SH-SY5Y (cell line): ENCODE measurements at regions not wholly inside any gene's neighbourhood (a gene's known extent, or its start where the extent isn't known, plus 50 kb on each side); places are given as distances from the start of the nearest gene placed in this dataset.
A peak's percentile ranks its signal among the peaks of the same experiment; 100 is the strongest.

Experiments used
- GATA2 ChIP-seq: IDR thresholded peaks from 2 replicates; pipeline ENCODE4 v1.6.1; 2011; ENCODE audit warnings: mild to moderate bottlenecking, low read depth, low read length
- GATA3 ChIP-seq: IDR thresholded peaks from 2 replicates; pipeline ENCODE4 v1.6.1; 2011; ENCODE audit warnings: low read depth, mild to moderate bottlenecking, low read length, moderate library complexity

DNA sequence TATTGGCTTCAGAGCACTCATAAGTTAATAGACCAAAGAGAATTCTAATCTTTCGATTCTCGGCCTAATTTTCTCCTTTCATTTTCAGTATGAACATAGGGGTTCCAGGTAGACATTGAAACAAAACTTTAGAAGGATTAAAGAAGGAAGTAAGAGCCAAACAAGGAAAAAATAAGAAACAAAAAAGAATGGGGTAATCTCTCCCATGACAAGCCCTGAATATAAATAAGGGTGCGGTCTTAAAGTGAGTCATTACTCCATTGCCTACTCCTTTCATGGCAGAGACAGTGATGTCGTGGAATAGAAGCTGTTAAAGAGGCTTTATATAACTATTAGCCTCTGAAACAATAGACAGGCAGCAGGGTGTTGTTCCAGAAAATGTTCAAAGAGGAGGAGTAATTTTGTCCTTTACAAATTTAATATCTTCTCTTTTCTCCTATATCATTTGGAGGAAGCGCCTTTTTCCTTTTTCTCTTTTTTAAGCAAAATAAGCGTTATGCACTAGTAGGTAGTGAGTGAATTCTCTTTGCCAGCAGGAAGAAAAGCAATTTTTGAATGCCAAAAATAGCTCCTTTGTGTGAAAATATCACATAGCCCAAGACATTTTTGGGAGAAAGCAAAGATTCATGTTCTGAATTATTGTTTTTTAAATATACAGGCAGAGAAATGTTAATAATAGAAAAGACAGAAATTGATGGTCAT, 607.9 kb upstream of the KCNMB2 start:
- TF ChIP-seq GATA2 (no peak), GATA3 (no peak)

GRCh38 chr3:177929310-177929709, 606.9 kb upstream of the KCNMB2 start:
- TF ChIP-seq GATA2, result no peak
- TF ChIP-seq GATA3, result no peak

DNA sequence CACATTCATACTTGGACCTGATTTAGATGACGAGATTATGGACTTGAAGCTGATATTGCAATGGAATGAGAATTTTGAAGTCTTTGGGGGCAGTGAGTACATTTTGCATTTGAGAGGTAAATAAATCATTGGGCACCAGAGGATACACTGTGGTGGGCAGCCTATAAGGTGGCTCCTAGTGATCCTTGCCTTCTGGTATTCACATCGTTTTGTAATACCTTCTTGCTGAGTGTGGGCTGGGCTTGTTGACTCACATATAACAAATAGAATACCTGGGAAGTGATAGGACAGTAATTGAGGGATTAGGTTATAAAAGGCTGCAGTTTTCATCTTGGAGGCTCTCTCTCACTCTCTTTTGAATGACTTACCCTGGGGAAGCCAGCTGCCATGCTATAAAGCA, 605.5 kb upstream of the KCNMB2 start:
- TF ChIP-seq GATA3 (no peak), GATA2 (no peak)

DNA sequence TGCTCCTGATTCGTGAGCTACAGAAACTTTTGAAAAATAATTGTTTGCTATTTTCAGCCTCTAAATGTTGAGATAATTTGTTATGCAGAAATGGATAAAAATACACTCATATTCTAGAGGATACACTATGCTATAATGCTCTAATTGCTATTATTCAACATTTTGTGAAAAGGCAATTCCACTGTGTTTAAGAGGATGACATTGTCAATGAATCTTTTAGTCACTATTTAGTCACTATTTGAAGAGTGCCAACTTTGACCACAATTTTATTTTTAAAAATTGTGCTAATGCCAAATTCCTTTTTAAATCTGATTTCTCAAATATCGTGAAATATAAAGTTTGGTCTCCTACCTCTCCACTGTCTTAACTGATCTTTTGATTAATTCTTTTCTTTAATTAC, 604.9 kb upstream of the KCNMB2 start:
- no peak for TF ChIP-seq GATA2
- TF ChIP-seq GATA3, result no peak

DNA sequence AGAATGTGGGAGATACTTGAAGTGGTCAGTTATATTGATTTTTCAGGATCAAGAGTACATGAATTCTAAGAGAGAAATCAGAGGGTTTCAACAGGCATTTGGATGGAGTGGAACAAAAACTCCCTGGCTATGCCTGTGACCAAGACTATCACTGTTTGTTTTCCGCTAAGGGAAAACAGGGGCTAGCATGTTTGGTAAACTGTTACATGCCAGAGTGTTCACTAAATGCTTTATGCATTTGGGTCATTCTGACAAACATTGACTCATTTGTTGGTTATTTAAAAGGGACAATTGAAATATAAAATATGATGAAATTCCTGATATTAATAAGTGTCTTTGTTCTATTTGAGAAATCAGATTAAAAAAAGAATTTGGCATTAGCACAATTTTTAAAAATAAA, 603.9 kb upstream of the KCNMB2 start:
- no peak for TF ChIP-seq GATA3
- no peak for TF ChIP-seq GATA2

- TF ChIP-seq GATA3 (peak; percentile 55; the same call in 1 of the 2 replicates), GATA2 (no peak)
These were observed 603.2 kb upstream of the KCNMB2 start for GRCh38 chr3:177932750-177933660.

DNA sequence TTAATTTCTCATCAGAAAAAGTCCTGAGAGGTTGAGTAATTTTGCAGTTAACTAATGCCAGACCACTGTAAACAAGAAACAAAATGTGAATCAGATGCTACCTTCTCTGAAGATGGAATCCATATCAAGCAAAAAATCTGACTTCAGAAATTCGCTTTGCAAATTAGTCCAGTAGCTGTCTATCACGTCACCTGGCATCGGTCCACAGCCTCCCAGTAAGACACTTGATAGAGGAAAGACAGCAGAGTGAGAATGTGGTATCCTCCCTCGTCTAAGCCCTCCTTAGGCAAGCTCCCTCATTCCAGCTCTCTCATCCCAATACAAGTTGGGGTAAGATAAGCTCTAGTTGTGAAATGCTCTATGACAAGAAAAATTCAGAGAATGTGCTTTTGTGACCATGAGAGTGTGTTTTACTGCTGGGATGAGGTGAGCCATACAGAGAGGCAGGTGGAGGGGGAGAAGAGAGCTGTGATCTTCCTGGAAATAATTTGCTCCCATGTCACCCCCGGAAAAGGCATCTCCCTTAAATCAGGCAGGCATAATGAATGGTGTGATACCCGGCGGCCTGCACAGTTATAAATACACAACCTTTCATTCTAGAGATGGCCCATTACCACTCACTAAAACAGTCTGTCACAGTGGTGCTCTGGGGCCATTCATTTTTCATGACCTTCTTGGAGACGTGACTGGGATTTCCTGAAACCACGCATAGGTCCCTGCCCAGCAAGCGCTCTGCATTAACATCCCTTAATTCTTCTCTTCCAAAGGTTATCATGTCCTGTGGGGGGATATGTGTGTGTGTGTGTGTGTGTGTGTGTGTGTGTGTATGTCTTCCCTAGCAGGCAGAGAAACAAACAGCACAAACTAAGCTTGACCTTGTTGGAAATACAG, 602.0 kb upstream of the KCNMB2 start:
- no peak for TF ChIP-seq GATA2
- no peak for TF ChIP-seq GATA3

DNA sequence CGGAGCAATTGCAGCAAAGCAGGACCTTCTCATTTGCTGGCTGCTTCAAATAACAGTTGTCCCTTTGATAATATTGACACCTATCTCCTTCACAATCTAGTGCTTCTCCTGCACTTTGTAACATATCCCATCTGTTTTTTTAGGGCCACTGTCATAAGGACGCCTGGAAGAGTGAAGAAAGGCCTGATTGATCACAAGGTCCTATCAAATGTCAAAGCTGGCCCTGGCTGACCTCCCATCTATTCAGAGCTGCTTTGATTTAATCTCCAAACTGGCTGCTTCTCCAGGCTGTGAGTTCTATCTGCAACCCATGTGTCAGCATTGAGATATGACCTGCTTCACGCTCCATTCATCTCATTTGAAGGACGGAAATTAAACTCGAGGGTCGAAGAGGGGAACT, 601.2 kb upstream of the KCNMB2 start:
- TF ChIP-seq GATA3, result peak; percentile 98
- TF ChIP-seq GATA2, result peak; percentile 95

GRCh38 chr3:177936721-177937120, 599.5 kb upstream of the KCNMB2 start:
- TF ChIP-seq GATA2 (no peak), GATA3 (no peak)

- TF ChIP-seq GATA3 (no peak), GATA2 (no peak)
These were observed 593.3 kb upstream of the KCNMB2 start for GRCh38 chr3:177942911-177943310.

- TF ChIP-seq GATA2, result no peak
- no peak for TF ChIP-seq GATA3
These were observed 592.0 kb upstream of the KCNMB2 start for GRCh38 chr3:177944228-177944661.

GRCh38 chr3:177946048-177946447, 590.2 kb upstream of the KCNMB2 start:
- TF ChIP-seq GATA3 (no peak), GATA2 (no peak)

DNA sequence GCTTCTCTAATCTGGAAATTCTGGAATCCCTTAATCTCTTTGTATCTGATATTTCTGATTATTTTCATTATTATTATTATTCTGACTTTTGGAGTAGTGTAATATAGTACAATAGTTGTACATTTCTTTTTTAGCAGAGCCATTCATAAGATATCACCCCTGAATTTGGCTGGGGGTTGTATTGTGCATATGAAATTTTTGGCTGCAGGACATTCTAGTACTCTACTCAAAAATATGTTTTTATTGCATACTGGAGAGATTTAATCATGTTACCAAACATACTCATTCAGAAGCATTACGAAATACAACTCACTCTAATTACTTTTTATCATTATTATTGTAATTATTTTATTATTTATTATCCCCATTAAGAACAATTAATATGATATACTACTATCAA, 589.7 kb upstream of the KCNMB2 start:
- no peak for TF ChIP-seq GATA3
- no peak for TF ChIP-seq GATA2

DNA sequence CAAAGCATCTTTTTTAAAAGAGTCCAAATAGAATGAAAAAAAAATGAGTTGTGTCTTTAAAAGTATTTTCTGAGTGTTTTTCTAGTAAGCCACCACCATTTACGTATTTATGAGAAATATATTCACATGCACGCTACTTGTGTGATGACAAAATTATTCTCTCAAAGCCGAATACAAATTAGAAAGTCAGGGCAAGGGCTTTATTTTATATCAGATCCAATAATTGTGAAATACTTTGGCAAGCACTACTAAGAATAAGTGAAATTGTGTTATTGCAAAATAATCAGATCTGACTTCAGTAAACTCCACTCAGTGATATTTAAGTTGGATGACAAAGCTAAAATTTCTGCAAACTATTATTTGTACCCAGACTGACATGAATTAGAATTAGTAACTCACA, 589.3 kb upstream of the KCNMB2 start:
- TF ChIP-seq GATA3 (no peak), GATA2 (no peak)
